ENCODE measurements at regions not wholly inside any gene's neighbourhood (a gene's known extent, or its start where the extent isn't known, plus 50 kb on each side); places are given as distances from the start of the nearest gene placed in this dataset.

GRCh38 chr4:122259849-122260248, 107.7 kb downstream of the BLTP1 start:
- no peaks in the 10 kb centered on the region for H3K9me3 Mint-ChIP-seq
- H3K27ac Mint-ChIP-seq, result no peak overlapping the region
- H3K27me3 Mint-ChIP-seq, result no peaks in the 10 kb centered on the region
- no peak for DNase-seq
- CTCF ChIA-PET, result no interaction called here
- H3K4me3 Mint-ChIP-seq, result no peak overlapping the region
- H3K36me3 Mint-ChIP-seq, result peaks cover 39% of the 10 kb centered on the region
- H3K4me1 Mint-ChIP-seq, result no peaks in the 10 kb centered on the region

GRCh38 chr4:122276359-122276758, 102.5 kb upstream of the ADAD1 start:
- H3K9me3 Mint-ChIP-seq, result no peaks in the 10 kb centered on the region
- peaks cover 35% of the 10 kb centered on the region for H3K36me3 Mint-ChIP-seq
- no peaks in the 10 kb centered on the region for H3K27me3 Mint-ChIP-seq
- no peak for DNase-seq
- H3K4me3 Mint-ChIP-seq, result no peak overlapping the region
- H3K4me1 Mint-ChIP-seq, result no peaks in the 10 kb centered on the region
- H3K27ac Mint-ChIP-seq, result no peak overlapping the region
- CTCF ChIA-PET, result interaction anchor here (0.6 kb wide), 1 partner anchor 24 kb away, joined by 3 read pairs; no protein-coding TSS in a partner anchor

GRCh38 chr4:122278976-122279375, 99.8 kb upstream of the ADAD1 start:
- no peak for DNase-seq
- Mint-ChIP-seq H3K4me3 (no peak overlapping the region), H3K4me1 (no peaks in the 10 kb centered on the region), H3K27me3 (no peaks in the 10 kb centered on the region), H3K27ac (no peak overlapping the region), H3K9me3 (no peaks in the 10 kb centered on the region), H3K36me3 (peaks cover 35% of the 10 kb centered on the region)
- CTCF ChIA-PET, result no interaction called here

- Mint-ChIP-seq H3K27ac (no peak overlapping the region), H3K36me3 (peaks cover 35% of the 10 kb centered on the region), H3K4me1 (no peaks in the 10 kb centered on the region), H3K4me3 (no peak overlapping the region), H3K27me3 (no peaks in the 10 kb centered on the region), H3K9me3 (no peaks in the 10 kb centered on the region)
- CTCF ChIA-PET, result no interaction called here
- no peak for DNase-seq
Observed at GRCh38 chr4:122279670-122280069, 99.1 kb upstream of the ADAD1 start.

- H3K36me3 Mint-ChIP-seq, result peaks cover 23% of the 10 kb centered on the region
- no peak overlapping the region for H3K4me3 Mint-ChIP-seq
- no peak for DNase-seq
- no peaks in the 10 kb centered on the region for H3K27me3 Mint-ChIP-seq
- CTCF ChIA-PET, result no interaction called here
- no peaks in the 10 kb centered on the region for H3K4me1 Mint-ChIP-seq
- H3K27ac Mint-ChIP-seq, result no peak overlapping the region
- no peaks in the 10 kb centered on the region for H3K9me3 Mint-ChIP-seq
Observed at GRCh38 chr4:122285285-122285684, 93.5 kb upstream of the ADAD1 start.

- H3K9me3 Mint-ChIP-seq, result no peaks in the 10 kb centered on the region
- no peaks in the 10 kb centered on the region for H3K4me1 Mint-ChIP-seq
- DNase-seq, result no peak
- CTCF ChIA-PET, result interaction anchor here (0.8 kb wide), 1 partner anchor 803 kb away, joined by 3 read pairs; no protein-coding TSS in a partner anchor
- H3K27ac Mint-ChIP-seq, result no peak overlapping the region
- no peaks in the 10 kb centered on the region for H3K27me3 Mint-ChIP-seq
- no peak overlapping the region for H3K4me3 Mint-ChIP-seq
- peaks cover 32% of the 10 kb centered on the region for H3K36me3 Mint-ChIP-seq
Observed at GRCh38 chr4:122293374-122294365, 85.1 kb upstream of the ADAD1 start.

GRCh38 chr4:122297694-122298093, 81.1 kb upstream of the ADAD1 start:
- CTCF ChIA-PET, result interaction anchor here (0.6 kb wide), 1 partner anchor 56 kb away, joined by 3 read pairs; no protein-coding TSS in a partner anchor
- Mint-ChIP-seq H3K9me3 (no peaks in the 10 kb centered on the region), H3K4me3 (no peak overlapping the region), H3K27me3 (no peaks in the 10 kb centered on the region), H3K36me3 (peaks cover 27% of the 10 kb centered on the region), H3K4me1 (no peaks in the 10 kb centered on the region), H3K27ac (no peak overlapping the region)
- DNase-seq, result no peak

GRCh38 chr4:122300776-122301175, 78.0 kb upstream of the ADAD1 start:
- no peak overlapping the region for H3K27ac Mint-ChIP-seq
- H3K27me3 Mint-ChIP-seq, result no peaks in the 10 kb centered on the region
- H3K9me3 Mint-ChIP-seq, result no peaks in the 10 kb centered on the region
- DNase-seq, result no peak
- CTCF ChIA-PET, result interaction anchor here (0.6 kb wide), 1 partner anchor 24 kb away, joined by 3 read pairs; no protein-coding TSS in a partner anchor
- H3K4me1 Mint-ChIP-seq, result no peaks in the 10 kb centered on the region
- peaks cover 18% of the 10 kb centered on the region for H3K36me3 Mint-ChIP-seq
- H3K4me3 Mint-ChIP-seq, result no peak overlapping the region

GRCh38 chr4:122305853-122306252, 73.0 kb upstream of the ADAD1 start:
- Mint-ChIP-seq H3K27me3 (no peaks in the 10 kb centered on the region), H3K9me3 (no peaks in the 10 kb centered on the region), H3K4me3 (no peak overlapping the region), H3K27ac (no peak overlapping the region), H3K4me1 (no peaks in the 10 kb centered on the region), H3K36me3 (peaks cover 24% of the 10 kb centered on the region)
- CTCF ChIA-PET, result interaction anchor here (1.3 kb wide), 1 partner anchor 272 kb away, joined by 4 read pairs; no protein-coding TSS in a partner anchor
- DNase-seq, result no peak

GRCh38 chr4:122309988-122310626, 68.7 kb upstream of the ADAD1 start:
- Mint-ChIP-seq H3K36me3 (peaks cover 16% of the 10 kb centered on the region), H3K27ac (no peak overlapping the region), H3K4me1 (no peaks in the 10 kb centered on the region), H3K27me3 (no peaks in the 10 kb centered on the region), H3K9me3 (no peaks in the 10 kb centered on the region), H3K4me3 (no peak overlapping the region)
- CTCF ChIA-PET, result interaction anchor here (2.0 kb wide), 1 partner anchor 266 kb away, joined by 5 read pairs; no protein-coding TSS in a partner anchor
- no peak for DNase-seq

GRCh38 chr4:122313006-122313646, 65.7 kb upstream of the ADAD1 start:
- CTCF ChIA-PET, result interaction anchor here (1.5 to 2.3 kb wide), 2 partner anchors 10 to 265 kb away, joined by 3 to 12 read pairs; no protein-coding TSS in a partner anchor

GRCh38 chr4:122326908-122327307, 51.9 kb upstream of the ADAD1 start:
- H3K27me3 Mint-ChIP-seq, result no peaks in the 10 kb centered on the region
- CTCF ChIA-PET, result no interaction called here
- peaks cover 27% of the 10 kb centered on the region for H3K4me1 Mint-ChIP-seq
- no peak for DNase-seq
- H3K4me3 Mint-ChIP-seq, result no peak overlapping the region
- H3K36me3 Mint-ChIP-seq, result peaks cover 38% of the 10 kb centered on the region
- no peak overlapping the region for H3K27ac Mint-ChIP-seq
- H3K9me3 Mint-ChIP-seq, result no peaks in the 10 kb centered on the region

More at GRCh38 chr4:122313006-122313646, 65.7 kb upstream of the ADAD1 start:
- Mint-ChIP-seq H3K36me3 (peaks cover 28% of the 10 kb centered on the region), H3K4me1 (no peaks in the 10 kb centered on the region), H3K4me3 (no peak overlapping the region), H3K27ac (no peak overlapping the region), H3K9me3 (no peaks in the 10 kb centered on the region), H3K27me3 (no peaks in the 10 kb centered on the region)
- DNase-seq, result no peak

- H3K4me1 Mint-ChIP-seq, result peaks cover 8% of the 10 kb centered on the region
- DNase-seq, result no peak
- H3K36me3 Mint-ChIP-seq, result peaks cover 33% of the 10 kb centered on the region
- no peaks in the 10 kb centered on the region for H3K9me3 Mint-ChIP-seq
- CTCF ChIA-PET, result no interaction called here
- H3K27me3 Mint-ChIP-seq, result no peaks in the 10 kb centered on the region
- H3K27ac Mint-ChIP-seq, result no peak overlapping the region
- no peak overlapping the region for H3K4me3 Mint-ChIP-seq
Observed at GRCh38 chr4:122328893-122329292, 49.9 kb upstream of the ADAD1 start.
